ENCODE measurements at regions not wholly inside any gene's neighbourhood (a gene's known extent, or its start where the extent isn't known, plus 50 kb on each side); places are given as distances from the start of the nearest gene placed in this dataset.

- Histone ChIP-seq H2AFZ (ENCODE audit: insufficient read depth, low read depth, low read length, poor library complexity, severe bottlenecking) (no peak overlapping the region), H3K27me3 (ENCODE audit: control insufficient read depth in 2 of 2, insufficient read depth in 2 of 2, low read length in 2 of 2) (no peaks in the 10 kb centered on the region), H4K20me1 (ENCODE audit: insufficient read depth, low read length) (no peaks in the 10 kb centered on the region), H3K27ac (ENCODE audit: low read depth in 1 of 2, low read length in 2 of 2) (no peak overlapping the region), H3K79me2 (ENCODE audit: insufficient read depth, low read length) (no peaks in the 10 kb centered on the region), H3K4me2 (replicated peaks; ENCODE audit: extremely low read depth, low read length, poor library complexity, severe bottlenecking) (no peak overlapping the region), H3K4me1 (ENCODE audit: control insufficient read depth in 1 of 2, insufficient read depth in 2 of 2, low read length in 2 of 2) (no peaks in the 10 kb centered on the region), H3K4me3 (replicated peaks in 1 of 3; ENCODE audit: low read depth in 2 of 3, low read length in 3 of 3) (no peak overlapping the region), H3K36me3 (replicated peaks in 1 of 2; ENCODE audit: control insufficient read depth in 1 of 2, insufficient read depth in 2 of 2, low read length in 2 of 2) (no peaks in the 10 kb centered on the region), H3K9ac (ENCODE audit: insufficient read depth, low read length, poor library complexity, severe bottlenecking) (no peak overlapping the region), H3K9me3 (replicated peaks in 1 of 2; ENCODE audit: control insufficient read depth in 1 of 2, insufficient read depth in 1 of 2, low read length in 2 of 2) (no peaks in the 10 kb centered on the region)
- Mint-ChIP-seq H3K27ac (no peak overlapping the region), H3K9me3 (peaks cover 0 to 2% (median 0%) of the 10 kb centered on the region in 7 donors), H3K27me3 (ENCODE audit: low read depth in 3 of 3) (peaks cover 0 to 2% (median 0%) of the 10 kb centered on the region in 3 donors), H3K36me3 (no peaks in the 10 kb centered on the region), H3K4me1 (no peaks in the 10 kb centered on the region), H3K4me3 (no peak overlapping the region)
- intact Hi-C loops (cut with micrococcal nuclease): no loop called here
- no peak for DNase-seq
- 100% methylated on average over 1 of the region's 3 CpGs for WGBS (ENCODE audit: insufficient coverage)
- no peak for TF ChIP-seq CTCF (IDR thresholded peaks at IDR 0.05)
These were observed 67.6 kb upstream of the SPAG17 start for GRCh38 chr1:118252624-118253023.

- H4K20me1 ChIP-seq (ENCODE audit: insufficient read depth, low read length): no peaks in the 10 kb centered on the region
- no peak overlapping the region for H3K4me2 ChIP-seq (replicated peaks; ENCODE audit: extremely low read depth, low read length, poor library complexity, severe bottlenecking)
- Mint-ChIP-seq H3K4me1 (no peaks in the 10 kb centered on the region), H3K36me3 (no peaks in the 10 kb centered on the region), H3K4me3 (no peak overlapping the region), H3K27me3 (ENCODE audit: low read depth in 3 of 3) (peaks cover 0 to 2% (median 0%) of the 10 kb centered on the region in 3 donors), H3K9me3 (peaks cover 0 to 2% (median 0%) of the 10 kb centered on the region in 7 donors), H3K27ac (no peak overlapping the region)
- H3K4me3 ChIP-seq (replicated peaks in 1 of 3; ENCODE audit: low read depth in 2 of 3, low read length in 3 of 3): no peak overlapping the region
- no peaks in the 10 kb centered on the region for H3K36me3 ChIP-seq (replicated peaks in 1 of 2; ENCODE audit: control insufficient read depth in 1 of 2, insufficient read depth in 2 of 2, low read length in 2 of 2)
- H3K79me2 ChIP-seq (ENCODE audit: insufficient read depth, low read length): no peaks in the 10 kb centered on the region
- WGBS (ENCODE audit: insufficient coverage): 79% methylated on average over 3 of the region's 3 CpGs
- TF ChIP-seq CTCF (IDR thresholded peaks at IDR 0.05): no peak
- H3K4me1 ChIP-seq (ENCODE audit: control insufficient read depth in 1 of 2, insufficient read depth in 2 of 2, low read length in 2 of 2): no peaks in the 10 kb centered on the region
- DNase-seq: no peak
- no peak overlapping the region for H3K9ac ChIP-seq (ENCODE audit: insufficient read depth, low read length, poor library complexity, severe bottlenecking)
- no peaks in the 10 kb centered on the region for H3K27me3 ChIP-seq (ENCODE audit: control insufficient read depth in 2 of 2, insufficient read depth in 2 of 2, low read length in 2 of 2)
- H3K27ac ChIP-seq (ENCODE audit: low read depth in 1 of 2, low read length in 2 of 2): no peak overlapping the region
- no peaks in the 10 kb centered on the region for H3K9me3 ChIP-seq (replicated peaks in 1 of 2; ENCODE audit: control insufficient read depth in 1 of 2, insufficient read depth in 1 of 2, low read length in 2 of 2)
- H2AFZ ChIP-seq (ENCODE audit: insufficient read depth, low read depth, low read length, poor library complexity, severe bottlenecking): no peak overlapping the region
- intact Hi-C loops (cut with micrococcal nuclease): no loop called here
These were observed 65.2 kb upstream of the SPAG17 start for GRCh38 chr1:118250232-118250631.
